Mesothelial cell of epicardium (in vitro differentiated cells): ENCODE measurements at regions not wholly inside any gene's neighbourhood (a gene's known extent, or its start where the extent isn't known, plus 50 kb on each side); places are given as distances from the start of the nearest gene placed in this dataset.

ENCODE experiments used
- DNase-seq, 2 experiments: peaks; one replicate each; pipeline ENCODE4 v3.0.0; 2021; ENCODE audit warnings: low spot score in 2 of 2; ENCODE audit not compliant: unreplicated experiment in 2 of 2
- H3K27ac Mint-ChIP-seq: 2 replicates; pipeline ENCODE4 v1.8.0; 2021; ENCODE audit warnings: mixed read lengths
- H3K27me3 Mint-ChIP-seq: 2 replicates; pipeline ENCODE4 v1.8.0; 2021; ENCODE audit warnings: low read depth, mixed read lengths
- H3K36me3 Mint-ChIP-seq: 2 replicates; pipeline ENCODE4 v1.8.0; 2021; ENCODE audit warnings: mixed read lengths
- H3K4me1 Mint-ChIP-seq: 2 replicates; pipeline ENCODE4 v1.8.0; 2021; ENCODE audit warnings: mixed read lengths
- H3K4me3 Mint-ChIP-seq: 2 replicates; pipeline ENCODE4 v1.8.0; 2021; ENCODE audit warnings: mild to moderate bottlenecking, moderate library complexity, mixed read lengths
- H3K9me3 Mint-ChIP-seq: 2 replicates; pipeline ENCODE4 v1.8.0; 2021; ENCODE audit warnings: mixed read lengths
- TF ChIP-seq, protein P1 (sequence below): fragments of 200-600 bp; sonication (generic); IDR thresholded peaks from one replicate; pipeline ENCODE4 v1.5.0; 2021; ENCODE audit warnings: antibody characterized with exemption; ENCODE audit not compliant: unreplicated experiment

DNA sequence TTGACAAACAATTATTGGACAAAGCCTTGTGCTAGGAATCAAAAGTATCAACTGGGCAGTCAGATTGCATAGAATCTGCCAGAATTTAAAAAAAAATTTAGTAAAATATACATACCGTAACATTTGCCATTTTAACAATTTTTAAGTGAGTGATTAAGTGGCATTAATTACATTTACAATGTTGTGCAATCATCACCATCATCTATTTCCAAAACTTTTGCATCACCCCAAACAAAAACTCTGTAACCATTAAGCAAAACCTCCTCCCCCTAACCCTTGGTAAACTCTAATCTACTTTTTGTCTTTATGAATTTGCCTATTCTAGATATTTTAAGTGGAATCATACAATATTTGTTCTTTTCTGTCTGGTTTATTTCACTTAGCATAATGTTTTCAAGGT is 182.8 kb downstream of the LMO4 start:
- Mint-ChIP-seq H3K4me1 (peaks cover 20% of the 10 kb centered on the region), H3K4me3 (no peak overlapping the region), H3K27ac (no peak overlapping the region), H3K36me3 (no peaks in the 10 kb centered on the region), H3K27me3 (no peaks in the 10 kb centered on the region), H3K9me3 (peaks cover 6% of the 10 kb centered on the region)
- TF ChIP-seq, protein P1, sequence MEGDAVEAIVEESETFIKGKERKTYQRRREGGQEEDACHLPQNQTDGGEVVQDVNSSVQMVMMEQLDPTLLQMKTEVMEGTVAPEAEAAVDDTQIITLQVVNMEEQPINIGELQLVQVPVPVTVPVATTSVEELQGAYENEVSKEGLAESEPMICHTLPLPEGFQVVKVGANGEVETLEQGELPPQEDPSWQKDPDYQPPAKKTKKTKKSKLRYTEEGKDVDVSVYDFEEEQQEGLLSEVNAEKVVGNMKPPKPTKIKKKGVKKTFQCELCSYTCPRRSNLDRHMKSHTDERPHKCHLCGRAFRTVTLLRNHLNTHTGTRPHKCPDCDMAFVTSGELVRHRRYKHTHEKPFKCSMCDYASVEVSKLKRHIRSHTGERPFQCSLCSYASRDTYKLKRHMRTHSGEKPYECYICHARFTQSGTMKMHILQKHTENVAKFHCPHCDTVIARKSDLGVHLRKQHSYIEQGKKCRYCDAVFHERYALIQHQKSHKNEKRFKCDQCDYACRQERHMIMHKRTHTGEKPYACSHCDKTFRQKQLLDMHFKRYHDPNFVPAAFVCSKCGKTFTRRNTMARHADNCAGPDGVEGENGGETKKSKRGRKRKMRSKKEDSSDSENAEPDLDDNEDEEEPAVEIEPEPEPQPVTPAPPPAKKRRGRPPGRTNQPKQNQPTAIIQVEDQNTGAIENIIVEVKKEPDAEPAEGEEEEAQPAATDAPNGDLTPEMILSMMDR: no peak
- DNase-seq: no peak

DNA sequence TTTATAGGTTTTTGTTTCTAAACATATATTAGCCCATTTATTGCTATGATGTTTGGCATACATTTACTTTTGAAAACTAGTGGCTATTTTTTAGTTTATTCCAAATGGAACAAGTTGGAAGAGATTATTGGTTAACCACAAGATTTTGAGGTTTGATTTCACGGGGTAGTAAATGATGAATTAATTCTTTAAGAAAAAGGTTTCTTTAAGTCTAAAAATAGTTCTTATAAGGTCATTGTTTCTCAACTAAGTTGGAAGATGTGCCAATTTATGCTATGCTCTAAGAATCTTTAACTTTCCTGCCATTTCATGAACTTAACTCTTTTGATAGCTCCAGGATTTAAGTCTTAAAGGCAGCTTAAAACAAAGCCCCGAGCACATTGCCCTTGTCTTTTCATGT is 183.8 kb downstream of the LMO4 start:
- no peak for DNase-seq
- no peak overlapping the region for H3K27ac Mint-ChIP-seq
- H3K36me3 Mint-ChIP-seq: no peaks in the 10 kb centered on the region
- H3K27me3 Mint-ChIP-seq: no peaks in the 10 kb centered on the region
- H3K4me3 Mint-ChIP-seq: no peak overlapping the region
- TF ChIP-seq, protein P1: no peak
- H3K9me3 Mint-ChIP-seq: peaks cover 6% of the 10 kb centered on the region
- peaks cover 20% of the 10 kb centered on the region for H3K4me1 Mint-ChIP-seq

DNA sequence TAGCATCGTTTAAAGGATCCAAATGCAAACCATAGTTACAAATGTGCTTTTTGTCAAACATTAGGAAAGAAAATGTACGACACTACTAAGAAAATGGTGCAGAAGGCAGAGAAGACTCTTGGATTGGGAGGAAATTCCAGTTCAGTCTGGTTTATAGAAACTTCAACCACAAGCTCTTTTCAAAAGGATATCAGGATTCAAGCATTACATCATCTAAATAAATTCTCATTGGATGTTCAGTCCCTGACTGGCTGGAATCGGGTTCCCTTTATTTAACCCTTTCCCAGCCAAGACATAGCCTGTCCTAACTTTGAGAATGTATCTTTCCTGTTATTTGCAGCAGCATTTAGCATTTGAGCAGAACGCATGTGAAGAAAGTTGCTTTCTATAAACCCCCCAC is 184.6 kb downstream of the LMO4 start:
- H3K4me3 Mint-ChIP-seq: no peak overlapping the region
- H3K36me3 Mint-ChIP-seq: no peaks in the 10 kb centered on the region
- peak overlapping the region; percentile 32 for H3K27ac Mint-ChIP-seq
- peaks cover 27% of the 10 kb centered on the region for H3K4me1 Mint-ChIP-seq
- TF ChIP-seq, protein P1: no peak
- no peak for DNase-seq
- peaks cover 6% of the 10 kb centered on the region for H3K9me3 Mint-ChIP-seq
- no peaks in the 10 kb centered on the region for H3K27me3 Mint-ChIP-seq

DNA sequence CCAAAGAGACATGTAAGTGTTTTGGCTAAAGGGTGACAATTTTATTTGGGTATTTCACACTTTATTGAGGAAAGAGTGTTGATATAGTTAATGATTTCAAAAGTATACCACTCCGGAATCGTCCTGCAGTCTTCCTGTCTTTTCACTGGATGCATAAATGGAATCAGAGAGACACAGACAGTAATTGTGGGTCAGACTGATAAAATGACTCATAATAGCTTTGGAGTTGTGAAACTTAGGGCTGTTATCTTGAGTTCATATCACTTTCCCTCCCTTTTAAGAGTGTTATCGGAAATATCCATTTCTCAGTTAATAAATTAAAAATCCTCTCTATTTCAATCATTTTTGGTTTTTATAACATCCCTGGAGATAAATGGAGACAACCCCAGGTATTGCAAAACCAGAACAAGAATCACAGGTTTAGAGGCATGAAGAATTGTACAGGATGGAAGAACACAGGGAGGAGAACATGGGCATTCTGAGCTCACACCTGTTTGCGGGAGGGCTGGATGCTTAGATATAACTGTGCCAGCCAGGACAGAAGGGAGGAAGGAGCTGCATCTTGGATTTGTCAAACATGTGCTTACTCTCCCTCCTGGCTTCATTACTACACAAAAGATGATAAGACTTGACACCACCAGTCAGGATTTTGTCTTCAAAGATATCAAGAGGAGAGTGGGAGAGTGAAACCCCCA is 185.4 kb downstream of the LMO4 start:
- H3K36me3 Mint-ChIP-seq: no peaks in the 10 kb centered on the region
- no peak overlapping the region for H3K27ac Mint-ChIP-seq
- H3K4me3 Mint-ChIP-seq: no peak overlapping the region
- no peaks in the 10 kb centered on the region for H3K27me3 Mint-ChIP-seq
- no peak for DNase-seq
- H3K4me1 Mint-ChIP-seq: peaks cover 35% of the 10 kb centered on the region
- TF ChIP-seq, protein P1: no peak
- H3K9me3 Mint-ChIP-seq: peaks cover 5% of the 10 kb centered on the region

DNA sequence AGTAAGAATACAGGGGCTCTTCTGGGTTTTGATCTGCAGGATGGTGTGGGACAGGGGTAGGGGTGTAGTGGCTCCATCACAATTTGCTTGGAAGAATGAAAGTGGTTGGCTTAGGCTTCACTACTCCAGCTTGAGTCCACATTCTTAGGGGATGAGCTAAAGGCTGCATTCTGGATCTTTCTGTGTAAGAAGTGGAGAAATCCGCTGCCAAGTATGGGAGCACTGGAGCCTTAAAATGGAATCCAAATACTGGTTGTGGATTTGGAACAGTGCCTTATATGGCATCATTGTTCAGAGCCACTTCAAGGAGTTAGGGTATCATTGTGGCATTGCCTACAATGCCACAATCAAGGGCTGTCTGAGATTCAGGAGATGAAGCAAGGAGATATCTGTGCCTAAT is 187.1 kb downstream of the LMO4 start:
- DNase-seq: no peak
- peaks cover 38% of the 10 kb centered on the region for H3K4me1 Mint-ChIP-seq
- H3K9me3 Mint-ChIP-seq: peaks cover 3% of the 10 kb centered on the region
- H3K27ac Mint-ChIP-seq: no peak overlapping the region
- TF ChIP-seq, protein P1: no peak
- no peaks in the 10 kb centered on the region for H3K27me3 Mint-ChIP-seq
- no peaks in the 10 kb centered on the region for H3K36me3 Mint-ChIP-seq
- no peak overlapping the region for H3K4me3 Mint-ChIP-seq

DNA sequence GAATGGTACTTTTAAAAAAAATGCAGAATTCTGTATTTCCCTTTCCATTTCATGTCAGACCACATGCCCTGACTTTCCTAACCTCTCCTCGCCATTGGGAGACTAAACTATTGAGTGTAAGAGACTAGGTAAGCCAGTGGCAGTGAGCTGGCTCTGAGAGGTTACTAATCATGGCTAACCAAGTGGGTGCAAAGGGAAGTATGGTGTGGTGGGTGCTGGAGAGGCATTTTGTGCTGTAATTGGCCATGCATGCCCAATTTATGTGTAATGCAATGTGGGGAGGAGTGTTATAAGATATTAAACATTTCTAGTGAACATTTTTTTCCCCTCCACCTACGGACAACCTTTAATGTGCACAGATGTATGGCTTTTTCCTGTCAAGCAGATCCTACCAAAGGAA is 190.1 kb downstream of the LMO4 start:
- TF ChIP-seq, protein P1: no peak
- no peaks in the 10 kb centered on the region for H3K27me3 Mint-ChIP-seq
- H3K4me3 Mint-ChIP-seq: no peak overlapping the region
- H3K4me1 Mint-ChIP-seq: peaks cover 31% of the 10 kb centered on the region
- no peaks in the 10 kb centered on the region for H3K36me3 Mint-ChIP-seq
- DNase-seq: no peak
- H3K27ac Mint-ChIP-seq: no peak overlapping the region
- H3K9me3 Mint-ChIP-seq: peaks cover 6% of the 10 kb centered on the region
